Neural progenitor cell (in vitro differentiated cells): ENCODE measurements at regions not wholly inside any gene's neighbourhood (a gene's known extent, or its start where the extent isn't known, plus 50 kb on each side); places are given as distances from the start of the nearest gene placed in this dataset.
A peak's percentile ranks its signal among the peaks of the same experiment; 100 is the strongest.

Source experiments
- DNase-seq: peaks from one replicate; pipeline ENCODE4 v3.0.0-alpha.2; 2016; ENCODE audit warnings: low spot score
- H2AFZ ChIP-seq: fragments of 200-600 bp; sonication (generic); replicated peaks from 2 replicates; pipeline ENCODE4 v1.6.1; 2016; ENCODE audit warnings: antibody characterized with exemption
- H3F3A ChIP-seq: fragments of 200-600 bp; sonication (generic); 2 replicates; pipeline ENCODE4 v1.6.1; 2016; ENCODE audit warnings: antibody characterized with exemption, low read depth
- H3K27ac ChIP-seq: fragments of 200-600 bp; sonication (generic); 2 replicates; pipeline ENCODE4 v1.5.1; 2016; ENCODE audit warnings: mild to moderate bottlenecking
- H3K27me3 ChIP-seq: fragments of 200-600 bp; sonication (generic); 2 replicates; pipeline ENCODE4 v1.6.1; 2016; ENCODE audit warnings: mild to moderate bottlenecking, moderate library complexity
- H3K36me3 ChIP-seq: fragments of 200-600 bp; sonication (generic); 2 replicates; pipeline ENCODE4 v1.5.1; 2016
- H3K4me1 ChIP-seq: fragments of 200-600 bp; sonication (generic); 2 replicates; pipeline ENCODE4 v1.6.1; 2016; ENCODE audit warnings: mixed run types
- H3K4me2 ChIP-seq: fragments of 200-600 bp; sonication (generic); 2 replicates; pipeline ENCODE4 v1.6.1; 2016
- H3K4me3 ChIP-seq: fragments of 200-600 bp; sonication (generic); 2 replicates; pipeline ENCODE4 v1.5.1; 2016
- H3K79me2 ChIP-seq: fragments of 200-600 bp; sonication (generic); 2 replicates; pipeline ENCODE4 v1.6.1; 2016; ENCODE audit warnings: low read depth
- H3K9ac ChIP-seq: fragments of 200-600 bp; sonication (generic); 2 replicates; pipeline ENCODE4 v1.6.1; 2016
- H3K9me3 ChIP-seq: fragments of 200-600 bp; sonication (generic); 2 replicates; pipeline ENCODE4 v1.5.1; 2016; ENCODE audit warnings: low read depth
- H4K20me1 ChIP-seq: fragments of 200-600 bp; sonication (generic); 2 replicates; pipeline ENCODE4 v1.6.1; 2016; ENCODE audit warnings: low read depth
- H3K27ac Mint-ChIP-seq: 3 replicates; pipeline ENCODE4 v1.8.0; 2021; ENCODE audit warnings: mixed read lengths
- H3K27me3 Mint-ChIP-seq: 2 replicates; pipeline ENCODE4 v1.8.0; 2022; ENCODE audit warnings: low read depth, mild to moderate bottlenecking, inconsistent platforms, moderate library complexity, mixed read lengths; ENCODE audit not compliant: insufficient read depth
- H3K36me3 Mint-ChIP-seq: 3 replicates; pipeline ENCODE4 v1.8.0; 2021; ENCODE audit warnings: mixed read lengths
- H3K4me1 Mint-ChIP-seq: 3 replicates; pipeline ENCODE4 v1.8.0; 2021; ENCODE audit warnings: mixed read lengths
- H3K4me3 Mint-ChIP-seq: 3 replicates; pipeline ENCODE4 v1.8.0; 2021; ENCODE audit warnings: mild to moderate bottlenecking, moderate library complexity, mixed read lengths
- H3K9me3 Mint-ChIP-seq: 3 replicates; pipeline ENCODE4 v1.8.0; 2020; ENCODE audit warnings: mixed read lengths
- EZH2 ChIP-seq: fragments of 200-600 bp; sonication (generic); IDR thresholded peaks from 2 replicates; pipeline ENCODE4 v1.6.1; 2017; ENCODE audit warnings: antibody characterized with exemption, mild to moderate bottlenecking, moderate library complexity
- EZH2phosphoT487 ChIP-seq: fragments of 200-600 bp; sonication (generic); IDR thresholded peaks from 2 replicates; pipeline ENCODE4 v1.6.1; 2017; ENCODE audit warnings: antibody characterized with exemption
- TF ChIP-seq, protein P1 (sequence below): fragments of 200-600 bp; sonication (generic); IDR thresholded peaks from 2 replicates; pipeline ENCODE4 v1.5.1; 2017; ENCODE audit warnings: antibody characterized with exemption, mild to moderate bottlenecking

DNA sequence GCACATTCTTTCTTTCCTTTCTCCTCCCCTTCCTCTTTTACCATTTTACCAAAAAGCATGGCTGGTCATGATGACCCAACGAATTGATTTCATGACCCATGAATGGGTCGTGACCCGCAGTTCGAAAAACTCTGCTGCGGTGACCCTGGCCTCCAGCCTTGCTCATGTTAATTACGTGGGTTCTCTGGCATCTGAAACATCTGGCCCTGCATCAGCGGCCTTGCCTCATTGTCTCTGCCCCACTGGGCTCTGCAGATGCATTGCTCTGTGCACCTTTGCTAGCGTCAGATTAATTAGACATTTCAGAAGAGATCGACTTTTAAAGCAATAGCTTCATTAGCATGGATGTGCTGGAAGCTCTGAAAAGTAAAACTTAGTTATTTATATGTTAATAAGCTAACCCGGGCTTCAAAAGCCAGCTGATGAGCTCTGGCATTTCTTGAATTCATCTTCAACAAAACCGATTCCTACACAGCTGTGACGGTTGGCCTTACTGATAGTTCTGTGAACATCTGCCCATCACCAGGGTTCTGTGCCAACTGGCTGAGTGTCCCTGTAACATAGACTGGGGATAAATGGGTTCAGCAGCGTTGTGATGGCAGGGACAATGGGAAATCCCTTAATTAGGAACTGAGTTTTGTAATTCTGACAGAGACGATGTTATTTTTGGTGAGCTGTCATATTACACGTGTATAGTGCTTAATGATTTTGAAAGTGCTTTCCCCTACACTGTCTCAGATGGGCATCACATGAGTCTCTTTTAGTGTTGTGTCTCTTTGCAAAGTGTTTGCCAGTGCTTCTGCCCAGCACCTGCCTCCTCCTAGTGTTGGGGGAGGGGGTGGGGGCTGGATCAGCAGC, 225.9 kb upstream of the EEF2KMT start:
- H3K4me2 ChIP-seq = no peak overlapping the region
- H3K4me1 Mint-ChIP-seq = peaks cover 3% of the 10 kb centered on the region
- peak; percentile 38 for DNase-seq

DNA sequence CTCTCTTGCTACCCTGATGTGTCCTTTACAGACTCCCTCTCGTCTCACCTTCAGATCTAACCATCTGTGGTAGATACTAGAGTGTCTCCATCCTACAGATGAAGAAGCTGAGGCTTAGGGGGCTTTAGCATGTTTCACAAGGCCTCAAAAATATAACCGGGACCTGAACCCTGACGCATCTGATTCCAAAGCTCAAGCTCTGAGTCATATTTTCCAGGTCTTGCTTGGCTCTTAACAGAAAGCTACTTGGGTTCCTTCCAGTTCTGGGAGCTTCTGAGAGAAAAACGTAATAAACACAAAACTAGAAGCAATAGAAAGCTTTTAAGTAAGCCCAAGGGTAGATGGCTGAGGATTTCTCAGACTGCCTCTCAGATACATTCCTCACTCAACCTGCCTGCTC, 224.3 kb upstream of the EEF2KMT start:
- H3K4me1 Mint-ChIP-seq = peaks cover 3% of the 10 kb centered on the region
- no peak overlapping the region for H3K27ac ChIP-seq
- no peaks in the 10 kb centered on the region for H3K79me2 ChIP-seq
- no peaks in the 10 kb centered on the region for H4K20me1 ChIP-seq
- H3K36me3 ChIP-seq = no peaks in the 10 kb centered on the region
- H3K4me1 ChIP-seq = peaks cover 5% of the 10 kb centered on the region
- H3K27ac Mint-ChIP-seq = no peak overlapping the region
- H3K9me3 ChIP-seq = peaks cover 4% of the 10 kb centered on the region
- no peak for DNase-seq
- no peaks in the 10 kb centered on the region for H3K27me3 ChIP-seq
- H3K4me3 ChIP-seq = no peak overlapping the region
- H3K9ac ChIP-seq = no peak overlapping the region
- no peak overlapping the region for H3K4me3 Mint-ChIP-seq
- H3F3A ChIP-seq = no peaks in the 10 kb centered on the region
- TF ChIP-seq, protein P1, sequence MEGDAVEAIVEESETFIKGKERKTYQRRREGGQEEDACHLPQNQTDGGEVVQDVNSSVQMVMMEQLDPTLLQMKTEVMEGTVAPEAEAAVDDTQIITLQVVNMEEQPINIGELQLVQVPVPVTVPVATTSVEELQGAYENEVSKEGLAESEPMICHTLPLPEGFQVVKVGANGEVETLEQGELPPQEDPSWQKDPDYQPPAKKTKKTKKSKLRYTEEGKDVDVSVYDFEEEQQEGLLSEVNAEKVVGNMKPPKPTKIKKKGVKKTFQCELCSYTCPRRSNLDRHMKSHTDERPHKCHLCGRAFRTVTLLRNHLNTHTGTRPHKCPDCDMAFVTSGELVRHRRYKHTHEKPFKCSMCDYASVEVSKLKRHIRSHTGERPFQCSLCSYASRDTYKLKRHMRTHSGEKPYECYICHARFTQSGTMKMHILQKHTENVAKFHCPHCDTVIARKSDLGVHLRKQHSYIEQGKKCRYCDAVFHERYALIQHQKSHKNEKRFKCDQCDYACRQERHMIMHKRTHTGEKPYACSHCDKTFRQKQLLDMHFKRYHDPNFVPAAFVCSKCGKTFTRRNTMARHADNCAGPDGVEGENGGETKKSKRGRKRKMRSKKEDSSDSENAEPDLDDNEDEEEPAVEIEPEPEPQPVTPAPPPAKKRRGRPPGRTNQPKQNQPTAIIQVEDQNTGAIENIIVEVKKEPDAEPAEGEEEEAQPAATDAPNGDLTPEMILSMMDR = no peak
- TF ChIP-seq EZH2 (no peak), EZH2phosphoT487 (no peak)
- H3K9me3 Mint-ChIP-seq = no peaks in the 10 kb centered on the region
- no peak overlapping the region for H2AFZ ChIP-seq
- no peak overlapping the region for H3K4me2 ChIP-seq
- no peaks in the 10 kb centered on the region for H3K36me3 Mint-ChIP-seq
- H3K27me3 Mint-ChIP-seq = peaks cover 9% of the 10 kb centered on the region

More for the DNA sequence above, 225.9 kb upstream of the EEF2KMT start:
- no peaks in the 10 kb centered on the region for H3K36me3 Mint-ChIP-seq
- Histone ChIP-seq H3K9me3 (peaks cover 4% of the 10 kb centered on the region), H4K20me1 (no peaks in the 10 kb centered on the region), H3K9ac (no peak overlapping the region), H2AFZ (no peak overlapping the region), H3K36me3 (no peaks in the 10 kb centered on the region), H3K27ac (no peak overlapping the region), H3K79me2 (no peaks in the 10 kb centered on the region), H3K27me3 (no peaks in the 10 kb centered on the region), H3F3A (no peaks in the 10 kb centered on the region), H3K4me1 (peaks cover 5% of the 10 kb centered on the region), H3K4me3 (no peak overlapping the region)
- H3K9me3 Mint-ChIP-seq = no peaks in the 10 kb centered on the region
- no peak overlapping the region for H3K4me3 Mint-ChIP-seq
- peaks cover 9% of the 10 kb centered on the region for H3K27me3 Mint-ChIP-seq
- H3K27ac Mint-ChIP-seq = no peak overlapping the region
- TF ChIP-seq EZH2phosphoT487 (no peak), EZH2 (no peak)
- TF ChIP-seq, protein P1 = no peak

DNA sequence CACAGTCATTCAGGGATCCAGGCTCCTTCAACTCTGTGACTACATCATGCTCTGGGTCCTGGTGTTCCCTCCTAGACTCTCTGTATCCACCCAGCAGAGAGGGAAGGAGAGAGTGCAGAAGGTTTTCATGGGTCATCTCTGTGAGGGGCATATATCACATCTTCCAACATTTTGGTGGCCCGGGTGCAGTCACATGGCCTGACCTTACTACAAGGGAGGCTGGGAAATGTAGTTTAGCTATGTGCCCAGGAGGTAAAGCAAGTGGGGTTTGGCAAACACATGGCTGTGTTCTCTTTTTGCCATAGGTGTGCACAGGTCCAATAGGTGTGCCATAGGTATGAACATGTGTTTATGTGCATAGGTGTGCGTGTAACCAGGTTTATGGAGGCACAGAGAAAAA, 222.2 kb upstream of the EEF2KMT start:
- Histone ChIP-seq H3K79me2 (no peaks in the 10 kb centered on the region), H2AFZ (no peak overlapping the region), H3K36me3 (no peaks in the 10 kb centered on the region), H3K27me3 (no peaks in the 10 kb centered on the region), H3K27ac (no peak overlapping the region), H3K9me3 (no peaks in the 10 kb centered on the region), H3K4me3 (no peak overlapping the region), H4K20me1 (no peaks in the 10 kb centered on the region), H3K4me2 (no peak overlapping the region), H3F3A (no peaks in the 10 kb centered on the region), H3K9ac (no peak overlapping the region), H3K4me1 (peaks cover 5% of the 10 kb centered on the region)
- Mint-ChIP-seq H3K36me3 (no peaks in the 10 kb centered on the region), H3K9me3 (no peaks in the 10 kb centered on the region), H3K27me3 (peaks cover 10% of the 10 kb centered on the region), H3K27ac (no peak overlapping the region), H3K4me3 (no peak overlapping the region), H3K4me1 (peaks cover 3% of the 10 kb centered on the region)
- TF ChIP-seq, protein P1 = no peak
- TF ChIP-seq EZH2phosphoT487 (no peak), EZH2 (no peak)
- DNase-seq = no peak
